GM10266 (cell line): ENCODE measurements at regions not wholly inside any gene's neighbourhood (a gene's known extent, or its start where the extent isn't known, plus 50 kb on each side); places are given as distances from the start of the nearest gene placed in this dataset.

Experiments used
- DNase-seq: peaks from one replicate; pipeline ENCODE4 v3.0.0; 2012; ENCODE audit errors: extremely low spot score
- TF ChIP-seq, protein P1 (sequence below): IDR thresholded peaks from 2 replicates; pipeline ENCODE4 v1.5.1; 2012; ENCODE audit warnings: mild to moderate bottlenecking, low read depth; ENCODE audit not compliant: control insufficient read depth, insufficient read depth; ENCODE audit errors: missing control alignments

DNA sequence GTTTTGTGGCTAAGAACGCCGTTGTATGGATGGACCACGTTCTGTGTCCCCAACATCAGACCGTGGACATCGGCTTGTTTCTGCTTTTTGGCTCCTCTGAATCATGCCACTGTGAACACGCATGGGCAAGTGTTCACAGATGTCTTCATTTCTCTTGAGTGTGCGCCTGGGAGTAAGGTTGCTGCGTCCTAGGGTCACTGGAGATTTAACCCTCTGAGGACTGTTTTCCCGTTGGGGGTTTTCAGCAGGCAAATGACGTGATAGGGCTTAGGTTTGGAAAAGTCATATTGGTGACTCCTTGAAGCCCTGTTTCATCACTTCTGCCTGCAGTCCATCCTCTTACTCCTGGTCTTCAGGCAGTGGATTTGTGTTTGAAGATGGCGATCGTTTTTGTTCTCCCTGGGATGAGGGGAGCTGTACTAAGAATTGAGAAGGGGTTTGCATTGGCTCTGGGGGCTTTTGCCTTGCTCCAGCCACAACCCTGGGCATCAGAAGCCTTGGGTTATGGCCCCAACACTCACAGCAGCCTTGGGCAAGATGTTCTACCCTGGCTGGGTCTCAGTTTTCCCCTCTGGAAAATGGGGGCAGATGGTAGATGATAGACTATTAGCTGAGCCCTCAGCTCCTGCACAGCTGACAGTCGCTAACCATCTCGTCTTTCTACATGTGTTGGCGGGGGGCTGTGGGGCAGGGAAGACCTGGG, 67.2 kb upstream of the CIBAR2 start:
- TF ChIP-seq, protein P1, sequence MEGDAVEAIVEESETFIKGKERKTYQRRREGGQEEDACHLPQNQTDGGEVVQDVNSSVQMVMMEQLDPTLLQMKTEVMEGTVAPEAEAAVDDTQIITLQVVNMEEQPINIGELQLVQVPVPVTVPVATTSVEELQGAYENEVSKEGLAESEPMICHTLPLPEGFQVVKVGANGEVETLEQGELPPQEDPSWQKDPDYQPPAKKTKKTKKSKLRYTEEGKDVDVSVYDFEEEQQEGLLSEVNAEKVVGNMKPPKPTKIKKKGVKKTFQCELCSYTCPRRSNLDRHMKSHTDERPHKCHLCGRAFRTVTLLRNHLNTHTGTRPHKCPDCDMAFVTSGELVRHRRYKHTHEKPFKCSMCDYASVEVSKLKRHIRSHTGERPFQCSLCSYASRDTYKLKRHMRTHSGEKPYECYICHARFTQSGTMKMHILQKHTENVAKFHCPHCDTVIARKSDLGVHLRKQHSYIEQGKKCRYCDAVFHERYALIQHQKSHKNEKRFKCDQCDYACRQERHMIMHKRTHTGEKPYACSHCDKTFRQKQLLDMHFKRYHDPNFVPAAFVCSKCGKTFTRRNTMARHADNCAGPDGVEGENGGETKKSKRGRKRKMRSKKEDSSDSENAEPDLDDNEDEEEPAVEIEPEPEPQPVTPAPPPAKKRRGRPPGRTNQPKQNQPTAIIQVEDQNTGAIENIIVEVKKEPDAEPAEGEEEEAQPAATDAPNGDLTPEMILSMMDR: no peak

DNA sequence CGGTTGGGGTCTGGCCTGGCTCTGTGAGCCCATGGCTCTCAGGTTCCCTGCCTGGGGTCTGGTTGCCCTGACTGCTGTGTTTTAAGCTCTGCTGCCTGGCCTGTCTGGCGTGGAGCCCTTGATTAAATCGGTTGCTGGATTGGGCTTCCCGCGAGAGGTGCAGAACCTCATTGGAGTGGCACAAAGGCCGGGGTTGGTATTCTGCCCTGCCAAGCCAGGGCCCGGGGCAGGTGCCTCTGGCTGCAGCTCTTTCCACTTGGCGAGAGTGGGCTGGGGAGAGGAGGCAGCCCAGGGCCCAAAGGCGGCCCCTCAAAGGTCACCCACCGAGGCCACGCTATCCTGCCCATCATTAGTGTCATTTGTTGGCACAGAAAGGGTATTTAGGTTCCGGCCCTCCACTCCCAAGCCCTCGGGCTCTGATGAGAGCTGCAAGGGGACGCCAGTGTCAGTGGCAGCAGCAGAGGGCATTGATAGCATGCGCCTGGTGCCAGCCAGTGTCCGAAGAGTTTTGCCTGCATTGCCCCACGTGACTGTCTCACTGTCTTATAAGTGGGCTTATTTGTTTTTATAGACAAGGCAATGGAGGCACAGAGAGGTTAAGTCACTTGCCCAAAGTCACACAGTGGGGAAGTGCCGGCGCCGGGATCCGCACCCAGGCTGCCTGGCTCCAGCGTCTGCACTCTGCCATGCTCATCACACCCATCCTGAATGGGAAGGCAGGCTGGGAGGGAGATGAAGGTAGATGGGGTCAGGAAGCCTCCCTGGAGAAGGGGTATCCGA, 68.0 kb upstream of the CIBAR2 start:
- DNase-seq: no peak
- TF ChIP-seq, protein P1: no peak

More for the DNA sequence above, 67.2 kb upstream of the CIBAR2 start:
- DNase-seq: no peak

DNA sequence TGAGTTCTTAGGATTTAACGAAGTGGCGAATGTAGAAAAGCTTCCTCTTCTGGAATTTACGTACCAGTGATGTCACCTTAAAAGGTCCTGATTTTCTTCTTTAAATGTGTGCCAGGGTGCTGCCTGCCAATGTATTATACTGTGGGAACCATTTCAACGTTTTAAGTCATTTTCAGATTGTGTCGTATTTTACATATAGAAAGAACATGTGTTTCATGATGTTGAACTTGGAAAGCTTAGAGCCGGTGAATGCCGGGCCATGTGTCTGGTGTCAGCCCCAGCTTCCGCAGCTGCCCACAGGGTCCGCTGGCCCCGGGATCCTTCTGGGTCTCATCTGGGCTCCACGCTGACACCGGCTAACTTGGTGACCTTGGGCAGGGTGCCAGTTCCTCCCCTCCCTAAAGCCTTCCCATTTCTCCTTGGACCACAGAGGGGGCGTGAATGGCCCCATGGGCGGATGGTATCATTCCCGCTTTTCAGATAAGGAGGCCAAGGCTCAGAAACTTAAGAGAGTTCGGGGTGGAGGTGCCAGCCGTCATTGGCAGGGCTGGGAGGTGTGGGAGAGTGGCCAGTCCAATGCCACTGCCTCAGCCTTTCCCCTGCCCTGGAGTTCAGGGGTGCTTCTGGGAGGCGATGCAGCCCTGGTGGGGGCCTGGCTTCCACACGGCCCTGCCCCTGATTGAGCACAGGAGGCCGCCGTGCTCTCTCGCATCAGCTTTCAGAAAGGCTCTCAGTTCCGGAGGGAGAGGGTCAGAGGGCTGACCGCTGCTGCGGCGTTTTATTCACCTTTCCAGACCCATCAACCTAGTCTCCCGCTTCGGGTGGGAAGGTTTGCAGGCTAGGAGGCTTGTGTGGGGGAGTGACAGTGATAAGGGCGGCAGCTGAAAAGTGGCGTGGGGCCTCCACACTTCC, 68.8 kb upstream of the CIBAR2 start:
- no peak for DNase-seq
- TF ChIP-seq, protein P1: no peak

DNA sequence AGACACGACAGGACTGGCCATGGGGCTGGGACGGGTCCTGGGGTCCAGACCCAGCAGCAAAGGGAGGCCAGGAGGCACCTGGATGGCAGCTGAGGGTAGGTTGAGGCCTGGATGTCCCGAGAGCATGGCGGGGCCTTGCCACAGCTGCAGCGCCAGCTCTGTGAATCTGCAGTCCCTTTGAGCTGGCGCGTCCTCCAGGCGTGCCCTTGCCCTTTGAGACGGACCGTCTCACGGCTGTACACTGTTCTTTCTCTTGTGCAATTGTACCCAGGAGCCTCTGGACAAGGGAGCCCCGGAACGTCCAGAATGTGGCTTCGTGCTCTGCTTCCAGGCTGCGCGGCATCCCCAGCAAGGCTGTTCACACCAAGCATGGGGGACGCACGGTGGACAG, 69.5 kb upstream of the CIBAR2 start:
- TF ChIP-seq, protein P1: no peak
- DNase-seq: no peak

DNA sequence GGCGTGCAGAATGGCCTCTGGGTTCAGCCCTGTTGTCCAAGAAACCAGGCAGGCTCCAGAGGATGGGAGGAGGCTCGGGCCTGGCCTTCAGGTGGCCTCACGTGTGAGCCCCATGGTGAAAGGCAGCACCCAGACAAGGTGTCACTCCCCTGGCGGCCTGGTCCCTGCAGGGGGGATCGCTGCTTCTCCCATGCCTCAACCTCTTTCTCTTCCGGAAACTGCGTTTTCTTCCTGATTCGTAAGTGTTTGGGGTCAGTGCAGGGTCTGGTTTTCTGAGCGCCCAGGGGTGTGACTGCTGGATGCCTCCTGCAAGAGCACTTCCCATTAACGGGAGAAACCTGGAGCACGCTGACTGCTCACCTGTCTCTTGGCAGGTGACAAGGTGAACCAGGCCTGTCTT, 70.0 kb upstream of the CIBAR2 start:
- TF ChIP-seq, protein P1: no peak
- DNase-seq: no peak

DNA sequence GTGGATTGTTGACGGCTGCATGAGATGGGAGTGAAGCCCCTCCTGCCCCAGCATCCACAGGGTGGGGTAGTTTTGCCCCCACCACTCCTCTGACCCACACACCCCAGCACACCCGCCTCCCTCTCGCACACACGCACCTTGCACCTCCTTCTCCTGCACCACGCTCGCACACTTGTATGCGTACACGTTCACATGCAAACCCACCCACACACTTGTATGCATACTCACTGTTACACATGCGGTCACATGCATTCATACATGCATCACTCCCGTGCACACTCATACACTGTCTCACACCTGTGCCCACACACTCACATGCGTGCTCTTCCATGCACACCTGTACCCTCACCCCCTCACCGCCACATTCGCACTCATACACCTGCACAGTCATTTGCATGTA, 70.5 kb upstream of the CIBAR2 start:
- DNase-seq: no peak
- TF ChIP-seq, protein P1: no peak
